B cell (primary cell): ENCODE measurements at regions not wholly inside any gene's neighbourhood (a gene's known extent, or its start where the extent isn't known, plus 50 kb on each side); places are given as distances from the start of the nearest gene placed in this dataset.

Source experiments
- ATAC-seq: fragments of 200-7000 bp; cut with Tn5 transposase; one replicate; pipeline ENCODE4 v1.10.0; 2021; ENCODE audit warnings: low read depth, mild to moderate bottlenecking, moderate number of reproducible peaks, moderate library complexity
- CTCF ChIA-PET: fragments of 350-600 bp; sonication (Branson Sonifier 250); formaldehyde crosslinking; loops from one replicate; lab custom pipeline; 2021; ENCODE audit warnings: antibody characterized with exemption, inconsistent platforms; lab: Charles Lee
- POLR2A ChIA-PET: fragments of 350-600 bp; sonication (Branson Sonifier 250); formaldehyde crosslinking; loops from one replicate; lab custom pipeline; 2021; ENCODE audit warnings: antibody characterized with exemption; lab: Charles Lee
- DNase-seq: peaks from one replicate; pipeline ENCODE4 v3.0.0; 2013
- H2AFZ ChIP-seq: 2 replicates; pipeline ENCODE4 v1.6.1; 2012; ENCODE audit warnings: mild to moderate bottlenecking, low read depth, low read length; ENCODE audit not compliant: insufficient read depth, poor library complexity, severe bottlenecking
- H3K27ac ChIP-seq, 2 donors: 1 replicate in 1 of 2; 2 replicates in 1 of 2; pipeline ENCODE4 v1.5.1; 2012 to 2013; ENCODE audit warnings: low read length in 2 of 2, mild to moderate bottlenecking in 2 of 2, moderate library complexity in 1 of 2
- H3K27me3 ChIP-seq, 4 experiments: fragments of 200-600 bp in 1 of 4; sonication (generic) in 1 of 4; replicated peaks in 1 of 4; 1 replicate in 2 of 4; 2 replicates in 2 of 4; pipeline versions ENCODE4 v1.6.1 to v1.7.0; 2013 to 2016; ENCODE audit warnings: low read length in 3 of 4, mild to moderate bottlenecking in 2 of 4, mixed read lengths in 1 of 4, moderate library complexity in 1 of 4; ENCODE audit not compliant: insufficient read depth in 4 of 4, control insufficient read depth in 3 of 4; ENCODE audit errors: control extremely low read depth in 1 of 4
- H3K36me3 ChIP-seq, 2 experiments: replicated peaks in 1 of 2; 1 replicate in 1 of 2; 2 replicates in 1 of 2; pipeline versions ENCODE4 v1.6.1 to v1.7.1; 2013; ENCODE audit warnings: low read length in 1 of 2; ENCODE audit not compliant: insufficient read depth in 2 of 2, control insufficient read depth in 1 of 2; ENCODE audit errors: control extremely low read depth in 1 of 2, extremely low read depth in 1 of 2
- H3K4me1 ChIP-seq, 2 donors: fragments of 200-600 bp in 1 of 2; sonication (generic) in 1 of 2; 1 replicate in 1 of 2; 2 replicates in 1 of 2; pipeline versions ENCODE4 v1.5.1 to v1.6.1; 2013 to 2017; ENCODE audit warnings: low read length in 2 of 2; ENCODE audit not compliant: control insufficient read depth in 2 of 2, insufficient read depth in 2 of 2
- H3K4me2 ChIP-seq: replicated peaks from 2 replicates; pipeline ENCODE3; 2012; ENCODE audit warnings: mild to moderate bottlenecking, low read depth, low read length; ENCODE audit not compliant: poor library complexity, severe bottlenecking
- H3K4me3 ChIP-seq, 5 experiments: fragments of 200-600 bp in 1 of 5; sonication (generic) in 1 of 5; 1 replicate in 3 of 5; 2 replicates in 2 of 5; pipeline versions ENCODE4 v1.5.1 to v1.7.0; 2011 to 2016; ENCODE audit warnings: low read length in 4 of 5, mild to moderate bottlenecking in 4 of 5, low read depth in 2 of 5, control low read depth in 1 of 5, moderate library complexity in 1 of 5; ENCODE audit not compliant: insufficient read depth in 1 of 5; ENCODE audit errors: control extremely low read depth in 1 of 5, extremely low read depth in 1 of 5
- H3K79me2 ChIP-seq: fragments of 200-600 bp; sonication (generic); one replicate; pipeline ENCODE4 v1.6.0; 2016; ENCODE audit warnings: low read length; ENCODE audit not compliant: control insufficient read depth, insufficient read depth
- H3K9ac ChIP-seq: fragments of 200-600 bp; sonication (generic); 2 replicates; pipeline ENCODE4 v1.6.1; 2017; ENCODE audit warnings: mild to moderate bottlenecking, low read length, moderate library complexity
- H3K9me3 ChIP-seq, 3 donors: one replicate each; pipeline versions ENCODE4 v1.6.1 to v1.7.1; 2013; ENCODE audit warnings: low read length in 2 of 3; ENCODE audit not compliant: control insufficient read depth in 2 of 3, insufficient read depth in 1 of 3; ENCODE audit errors: control extremely low read depth in 1 of 3
- H4K20me1 ChIP-seq: 2 replicates; pipeline ENCODE4 v1.6.0; 2012; ENCODE audit warnings: mild to moderate bottlenecking, low read length; ENCODE audit not compliant: insufficient read depth, control insufficient read depth, poor library complexity, severe bottlenecking
- H3K27ac Mint-ChIP-seq: one replicate; pipeline ENCODE4 v1.8.0; 2021; ENCODE audit warnings: mixed read lengths
- H3K27me3 Mint-ChIP-seq: one replicate; pipeline ENCODE4 v1.8.0; 2021; ENCODE audit warnings: mixed read lengths
- H3K4me1 Mint-ChIP-seq: one replicate; pipeline ENCODE4 v1.8.0; 2021; ENCODE audit warnings: mixed read lengths
- H3K4me3 Mint-ChIP-seq: one replicate; pipeline ENCODE4 v1.8.0; 2021; ENCODE audit warnings: mixed read lengths
- H3K9me3 Mint-ChIP-seq: one replicate; pipeline ENCODE4 v1.8.0; 2022; ENCODE audit warnings: mixed read lengths; ENCODE audit not compliant: insufficient read depth
- CTCF ChIP-seq: fragments of 200-600 bp; IDR thresholded peaks from one replicate; pipeline ENCODE4 v1.8.0; 2022; ENCODE audit warnings: antibody characterized with exemption, mild to moderate bottlenecking
- EZH2 ChIP-seq: IDR thresholded peaks from 2 replicates; pipeline ENCODE4 v1.6.1; 2012; ENCODE audit warnings: borderline replicate concordance, low read depth, mild to moderate bottlenecking, moderate library complexity, low read length; ENCODE audit not compliant: insufficient read depth, poor library complexity, severe bottlenecking
- intact Hi-C: fragments of 100-400 bp; cut with micrococcal nuclease; formaldehyde crosslinking; loops from one replicate; pipeline ENCODE4 v1.10.0; 2022

- intact Hi-C loops = no loop called here
- Mint-ChIP-seq H3K27me3 (no peaks in the 10 kb centered on the region), H3K27ac (no peak overlapping the region), H3K9me3 (no peaks in the 10 kb centered on the region), H3K4me3 (no peak overlapping the region), H3K4me1 (no peaks in the 10 kb centered on the region)
- Histone ChIP-seq H3K4me1 (no peaks in the 10 kb centered on the region), H4K20me1 (no peaks in the 10 kb centered on the region), H3K4me2 (no peak overlapping the region), H3K79me2 (no peaks in the 10 kb centered on the region), H3K4me3 (no peak overlapping the region), H3K27me3 (no peaks in the 10 kb centered on the region), H3K36me3 (no peaks in the 10 kb centered on the region), H2AFZ (no peak overlapping the region), H3K9me3 (peaks cover 0 to 3% (median 0%) of the 10 kb centered on the region in 3 donors), H3K9ac (no peak overlapping the region), H3K27ac (no peak overlapping the region)
- ChIA-PET CTCF (no interaction called here), POLR2A (no interaction called here)
- DNase-seq (no peak), ATAC-seq (no peak)
- no peak for TF ChIP-seq EZH2
- no peak for TF ChIP-seq CTCF
These were observed 322.0 kb upstream of the KLHL1 start for GRCh38 chr13:70430256-70430655.

- Histone ChIP-seq H3K4me3 (no peak overlapping the region), H3K36me3 (no peaks in the 10 kb centered on the region), H2AFZ (no peak overlapping the region), H3K27me3 (no peaks in the 10 kb centered on the region), H3K9ac (no peak overlapping the region), H3K4me2 (no peak overlapping the region), H3K79me2 (no peaks in the 10 kb centered on the region), H3K27ac (no peak overlapping the region), H3K4me1 (no peaks in the 10 kb centered on the region), H3K9me3 (peaks cover 0 to 3% (median 0%) of the 10 kb centered on the region in 3 donors), H4K20me1 (no peaks in the 10 kb centered on the region)
- no peak overlapping the region for H3K27ac Mint-ChIP-seq
- H3K27me3 Mint-ChIP-seq = no peaks in the 10 kb centered on the region
- DNase-seq (no peak), ATAC-seq (no peak)
- POLR2A ChIA-PET = no interaction called here
- no peaks in the 10 kb centered on the region for H3K4me1 Mint-ChIP-seq
- H3K9me3 Mint-ChIP-seq = peaks cover 2% of the 10 kb centered on the region
- CTCF ChIA-PET = no interaction called here
- TF ChIP-seq CTCF (no peak), EZH2 (no peak)
- intact Hi-C loops = no loop called here
- H3K4me3 Mint-ChIP-seq = no peak overlapping the region
These were observed 316.7 kb upstream of the KLHL1 start for GRCh38 chr13:70424928-70425327.
